Osteocyte (in vitro differentiated cells): ENCODE measurements at regions not wholly inside any gene's neighbourhood (a gene's known extent, or its start where the extent isn't known, plus 50 kb on each side); places are given as distances from the start of the nearest gene placed in this dataset.

Experiments used
- DNase-seq: peaks from one replicate; pipeline ENCODE4 v3.0.0; 2021; ENCODE audit warnings: mixed read lengths; ENCODE audit not compliant: unreplicated experiment; ENCODE audit errors: extremely low spot score
- H3K27ac Mint-ChIP-seq: one replicate; pipeline ENCODE4 v1.8.0; 2021; ENCODE audit warnings: mild to moderate bottlenecking, mixed read lengths; ENCODE audit not compliant: unreplicated experiment
- H3K27me3 Mint-ChIP-seq: one replicate; pipeline ENCODE4 v1.8.0; 2021; ENCODE audit warnings: mixed read lengths; ENCODE audit not compliant: unreplicated experiment
- H3K36me3 Mint-ChIP-seq: one replicate; pipeline ENCODE4 v1.8.0; 2021; ENCODE audit warnings: mixed read lengths; ENCODE audit not compliant: unreplicated experiment
- H3K4me1 Mint-ChIP-seq: one replicate; pipeline ENCODE4 v1.8.0; 2021; ENCODE audit warnings: mixed read lengths; ENCODE audit not compliant: unreplicated experiment
- H3K4me3 Mint-ChIP-seq: one replicate; pipeline ENCODE4 v1.8.0; 2021; ENCODE audit warnings: mild to moderate bottlenecking, moderate library complexity, mixed read lengths; ENCODE audit not compliant: unreplicated experiment
- H3K9me3 Mint-ChIP-seq: one replicate; pipeline ENCODE4 v1.8.0; 2021; ENCODE audit warnings: mixed read lengths; ENCODE audit not compliant: unreplicated experiment
- TF ChIP-seq, protein P1 (sequence below): fragments of 200-600 bp; sonication (generic); IDR thresholded peaks from 2 replicates; pipeline ENCODE4 v1.5.0; 2021; ENCODE audit warnings: antibody characterized with exemption, mild to moderate bottlenecking, moderate library complexity

DNA sequence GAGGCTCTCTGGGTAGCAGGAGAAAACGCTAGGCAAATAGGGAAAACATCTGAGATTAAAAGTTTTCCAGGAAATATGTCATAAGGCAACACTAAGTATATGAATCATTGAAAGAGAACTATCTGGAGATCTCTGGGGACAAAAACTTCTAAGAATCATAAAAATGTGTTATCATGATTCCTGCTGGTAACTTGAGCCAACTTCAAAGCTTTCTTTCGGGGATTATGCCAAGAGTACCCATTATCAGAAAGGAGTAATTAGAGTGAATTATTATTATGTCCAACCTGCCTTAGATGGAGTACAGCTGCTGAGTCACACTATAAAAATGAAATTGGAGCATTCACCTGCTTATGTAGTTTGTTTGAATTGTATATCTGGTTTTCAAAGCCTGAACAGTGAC is 488.5 kb upstream of the SOX9 start:
- H3K4me3 Mint-ChIP-seq, result no peak overlapping the region
- H3K27ac Mint-ChIP-seq, result no peak overlapping the region

GRCh38 chr17:71633391-71633849 is 487.4 kb upstream of the SOX9 start:
- no peak overlapping the region for H3K27ac Mint-ChIP-seq
- TF ChIP-seq, protein P1, sequence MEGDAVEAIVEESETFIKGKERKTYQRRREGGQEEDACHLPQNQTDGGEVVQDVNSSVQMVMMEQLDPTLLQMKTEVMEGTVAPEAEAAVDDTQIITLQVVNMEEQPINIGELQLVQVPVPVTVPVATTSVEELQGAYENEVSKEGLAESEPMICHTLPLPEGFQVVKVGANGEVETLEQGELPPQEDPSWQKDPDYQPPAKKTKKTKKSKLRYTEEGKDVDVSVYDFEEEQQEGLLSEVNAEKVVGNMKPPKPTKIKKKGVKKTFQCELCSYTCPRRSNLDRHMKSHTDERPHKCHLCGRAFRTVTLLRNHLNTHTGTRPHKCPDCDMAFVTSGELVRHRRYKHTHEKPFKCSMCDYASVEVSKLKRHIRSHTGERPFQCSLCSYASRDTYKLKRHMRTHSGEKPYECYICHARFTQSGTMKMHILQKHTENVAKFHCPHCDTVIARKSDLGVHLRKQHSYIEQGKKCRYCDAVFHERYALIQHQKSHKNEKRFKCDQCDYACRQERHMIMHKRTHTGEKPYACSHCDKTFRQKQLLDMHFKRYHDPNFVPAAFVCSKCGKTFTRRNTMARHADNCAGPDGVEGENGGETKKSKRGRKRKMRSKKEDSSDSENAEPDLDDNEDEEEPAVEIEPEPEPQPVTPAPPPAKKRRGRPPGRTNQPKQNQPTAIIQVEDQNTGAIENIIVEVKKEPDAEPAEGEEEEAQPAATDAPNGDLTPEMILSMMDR, result no peak
- no peaks in the 10 kb centered on the region for H3K36me3 Mint-ChIP-seq
- H3K27me3 Mint-ChIP-seq, result no peaks in the 10 kb centered on the region
- no peaks in the 10 kb centered on the region for H3K9me3 Mint-ChIP-seq
- no peak for DNase-seq
- H3K4me3 Mint-ChIP-seq, result no peak overlapping the region
- H3K4me1 Mint-ChIP-seq, result peaks cover 29% of the 10 kb centered on the region

More for the DNA sequence above, 488.5 kb upstream of the SOX9 start:
- H3K4me1 Mint-ChIP-seq, result peaks cover 29% of the 10 kb centered on the region
- DNase-seq, result no peak
- no peaks in the 10 kb centered on the region for H3K27me3 Mint-ChIP-seq
- TF ChIP-seq, protein P1, result no peak
- no peaks in the 10 kb centered on the region for H3K36me3 Mint-ChIP-seq
- no peaks in the 10 kb centered on the region for H3K9me3 Mint-ChIP-seq

- no peak overlapping the region for H3K4me3 Mint-ChIP-seq
- TF ChIP-seq, protein P1, result no peak
- no peak overlapping the region for H3K27ac Mint-ChIP-seq
- no peaks in the 10 kb centered on the region for H3K9me3 Mint-ChIP-seq
- H3K4me1 Mint-ChIP-seq, result peaks cover 29% of the 10 kb centered on the region
- H3K36me3 Mint-ChIP-seq, result no peaks in the 10 kb centered on the region
- no peak for DNase-seq
- H3K27me3 Mint-ChIP-seq, result no peaks in the 10 kb centered on the region
These were observed 486.4 kb upstream of the SOX9 start for GRCh38 chr17:71634376-71634775.

DNA sequence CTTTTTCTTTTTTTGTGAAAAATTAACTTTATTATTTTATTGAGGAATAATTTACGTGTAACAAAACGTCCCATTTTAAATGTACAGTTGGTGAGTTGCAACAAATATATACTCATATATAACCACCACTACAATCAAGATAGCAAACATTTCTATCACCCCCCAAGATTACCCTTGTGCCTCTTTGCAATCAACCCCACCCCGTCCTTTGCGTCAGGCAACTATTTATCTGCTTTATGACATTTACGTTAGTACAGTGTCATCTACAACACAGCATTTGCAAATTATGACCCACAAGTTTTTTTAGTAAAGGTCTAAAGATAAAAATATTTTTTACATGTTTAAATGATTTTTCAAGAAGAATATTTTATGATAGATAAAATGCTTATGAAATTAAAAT is 485.6 kb upstream of the SOX9 start:
- no peaks in the 10 kb centered on the region for H3K9me3 Mint-ChIP-seq

DNA sequence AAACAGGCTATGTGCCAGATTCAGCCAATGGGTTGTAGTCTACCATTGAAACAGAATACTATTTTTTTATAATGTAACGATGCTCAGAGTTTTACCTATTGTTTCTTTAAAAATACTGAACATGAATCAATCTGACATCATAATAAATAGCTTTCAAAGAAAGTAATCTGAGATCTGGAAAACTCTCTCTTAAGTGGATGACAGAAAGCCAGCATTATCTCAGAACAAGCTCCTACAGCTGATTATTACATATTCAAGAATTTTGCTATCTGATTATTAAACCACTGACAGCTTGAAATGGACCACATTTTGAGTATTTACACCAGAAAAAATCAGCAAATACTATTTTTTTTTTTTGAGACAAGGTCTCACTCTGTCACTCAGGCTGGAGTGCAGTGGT is 484.2 kb upstream of the SOX9 start:
- Mint-ChIP-seq H3K4me3 (no peak overlapping the region), H3K27me3 (no peaks in the 10 kb centered on the region), H3K36me3 (no peaks in the 10 kb centered on the region), H3K27ac (no peak overlapping the region), H3K4me1 (peaks cover 13% of the 10 kb centered on the region), H3K9me3 (peaks cover 4% of the 10 kb centered on the region)
- TF ChIP-seq, protein P1, result no peak
- no peak for DNase-seq

More for the DNA sequence above, 485.6 kb upstream of the SOX9 start:
- Mint-ChIP-seq H3K4me1 (peaks cover 28% of the 10 kb centered on the region), H3K27ac (no peak overlapping the region), H3K27me3 (no peaks in the 10 kb centered on the region), H3K4me3 (no peak overlapping the region), H3K36me3 (no peaks in the 10 kb centered on the region)
- no peak for DNase-seq
- TF ChIP-seq, protein P1, result no peak
